GM18517 (cell line): ENCODE measurements at regions not wholly inside any gene's neighbourhood (a gene's known extent, or its start where the extent isn't known, plus 50 kb on each side); places are given as distances from the start of the nearest gene placed in this dataset.
"Not testable (repeated sequence)": the region's sequence is repeated elsewhere in the genome, so short reads cannot be mapped to it uniquely, and the experiment has no call there.

Source experiments
- ATAC-seq: cut with Tn5 transposase; IDR thresholded peaks from one replicate; pipeline ENCODE4 v1.9.1; 2021; ENCODE audit warnings: mild to moderate bottlenecking, moderate library complexity; ENCODE audit not compliant: unreplicated experiment

DNA sequence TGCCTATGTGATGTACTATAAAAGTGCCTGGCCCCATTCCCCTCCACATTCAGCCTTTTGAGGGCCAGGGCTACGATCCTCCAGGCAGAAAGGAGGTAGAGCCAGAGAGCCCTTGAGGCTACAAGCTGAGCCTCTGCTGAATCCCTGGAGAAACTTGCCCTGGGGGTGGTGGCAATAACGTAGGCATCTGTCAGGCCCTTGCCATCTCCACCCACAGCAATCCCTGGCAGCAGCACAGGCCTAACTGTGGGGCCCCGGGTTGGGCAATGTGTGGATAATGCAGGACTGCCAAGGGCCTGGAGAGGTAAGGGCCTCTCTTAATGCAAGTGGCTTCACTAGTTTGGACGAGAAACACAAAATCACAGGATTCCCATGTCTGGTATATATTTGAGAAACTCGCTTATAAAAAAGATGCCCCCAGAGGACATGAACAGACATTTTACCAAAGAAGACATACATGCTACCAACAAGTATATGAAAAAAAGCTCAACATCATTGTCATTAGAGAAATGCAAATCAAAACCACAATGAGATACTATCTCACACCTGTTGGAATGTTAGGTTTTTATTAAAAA, 99.0 kb downstream of the QRSL1 start:
- ATAC-seq: no peak

DNA sequence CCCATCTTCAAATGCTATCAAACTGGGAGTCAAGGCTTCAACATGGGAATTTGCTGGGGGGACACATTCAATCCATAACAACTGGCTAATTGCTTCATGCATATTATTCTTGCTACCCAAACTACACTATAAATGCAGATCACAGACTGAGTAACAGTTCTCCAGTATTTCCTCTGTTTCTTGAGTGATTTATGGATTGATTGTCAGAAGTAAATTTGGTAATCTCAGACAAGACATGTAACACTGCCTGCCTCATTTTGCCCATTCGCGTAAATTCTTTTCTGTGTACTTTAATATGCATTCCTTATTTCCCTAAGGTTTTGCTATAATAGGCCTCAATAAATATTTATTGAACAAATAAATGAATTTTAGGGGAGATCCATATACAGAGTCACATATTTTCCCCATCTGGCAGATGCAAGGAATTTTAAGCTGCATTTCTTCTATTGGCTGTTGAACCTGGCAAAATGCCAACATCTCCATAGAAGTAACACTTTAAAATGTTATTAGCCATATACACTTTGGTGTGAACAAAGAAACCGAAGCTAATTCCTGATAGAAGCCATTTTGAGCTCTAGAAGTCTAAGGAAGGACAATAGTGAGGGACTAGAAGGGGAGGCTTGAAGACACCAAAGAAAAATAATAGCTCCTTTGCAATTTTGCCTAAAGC, 98.2 kb downstream of the QRSL1 start:
- ATAC-seq: no peak

DNA sequence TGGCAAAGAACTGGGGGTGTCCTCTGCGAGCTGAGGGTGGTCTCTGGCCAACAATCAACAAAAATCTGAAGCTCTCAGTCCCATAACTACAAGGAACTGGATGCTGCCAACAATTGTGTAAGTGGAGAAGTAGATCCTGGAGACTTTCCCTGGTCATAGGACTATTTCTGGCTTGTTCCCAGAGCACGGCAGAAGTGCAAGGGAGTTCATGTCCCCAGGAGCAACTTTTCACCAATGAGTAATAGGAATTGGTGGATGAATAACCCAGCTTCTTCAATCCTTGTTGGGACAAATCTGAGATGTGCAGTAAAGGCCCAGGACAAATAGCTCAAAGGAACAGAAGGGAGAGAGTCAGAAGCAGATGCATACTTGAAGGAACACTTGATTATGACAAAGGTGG, 95.5 kb downstream of the QRSL1 start:
- ATAC-seq: no peak

DNA sequence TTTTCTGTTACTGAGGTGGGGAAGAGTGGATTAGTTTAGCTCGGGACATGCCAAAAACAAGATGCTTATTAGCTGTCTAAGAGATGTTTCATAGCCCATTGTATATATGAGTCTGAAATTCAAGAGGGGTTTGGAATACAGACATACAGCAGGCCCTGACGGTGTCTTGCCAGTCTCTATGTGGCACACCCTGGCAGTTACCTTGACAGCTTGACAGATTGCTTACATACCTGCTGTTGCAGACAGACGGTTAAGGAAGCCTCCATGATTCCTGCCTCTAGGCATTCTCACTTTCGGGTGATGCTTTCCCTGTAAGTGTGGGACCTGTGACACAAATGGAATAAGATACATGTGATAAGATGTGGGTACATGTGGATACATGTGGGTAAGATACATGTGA, 95.0 kb downstream of the QRSL1 start:
- no peak for ATAC-seq

DNA sequence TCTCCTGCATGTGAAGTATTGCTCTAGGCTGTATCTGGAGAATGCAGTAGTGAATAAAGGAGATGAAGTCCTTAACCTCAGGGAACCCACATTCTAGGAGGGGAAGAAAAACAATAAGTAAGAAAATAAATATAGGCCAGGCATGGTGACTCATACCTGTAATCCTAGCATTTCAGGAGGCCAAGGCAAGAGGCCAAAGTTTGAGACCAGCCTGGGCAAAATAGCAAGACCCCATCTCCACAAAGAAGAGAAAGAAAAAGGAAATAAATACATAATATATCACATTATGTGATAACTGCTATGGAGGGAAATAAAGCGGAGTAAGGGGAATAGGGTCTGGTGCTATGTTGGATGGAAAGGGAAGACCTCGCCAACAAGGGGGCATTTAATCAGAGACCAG, 94.0 kb downstream of the QRSL1 start:
- ATAC-seq: not testable (repeated sequence)

DNA sequence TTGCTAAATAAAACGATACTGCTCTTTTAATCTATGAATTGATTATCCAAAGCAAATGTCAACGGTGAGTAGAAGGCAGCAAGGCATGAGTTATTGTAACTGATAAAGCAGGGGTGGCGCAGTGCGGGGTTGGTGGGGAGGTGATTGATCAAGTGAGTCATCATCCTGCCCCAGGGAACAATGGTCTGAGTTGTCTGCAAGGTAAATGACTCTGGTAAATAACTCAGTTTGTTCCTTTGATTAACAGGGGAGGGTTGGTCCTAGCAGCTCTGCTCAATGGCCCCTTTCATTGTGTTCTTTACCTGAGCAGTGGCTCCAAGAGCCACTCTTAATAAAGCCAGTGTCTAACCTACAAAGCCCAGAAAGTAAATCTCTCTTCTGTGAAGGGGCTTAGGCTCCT, 91.8 kb downstream of the QRSL1 start:
- ATAC-seq: not testable (repeated sequence)
